GM19397 (cell line): ENCODE measurements at regions not wholly inside any gene's neighbourhood (a gene's known extent, or its start where the extent isn't known, plus 50 kb on each side); places are given as distances from the start of the nearest gene placed in this dataset.

Experiments
- ATAC-seq: cut with Tn5 transposase; IDR thresholded peaks from one replicate; pipeline ENCODE4 v1.9.1; 2021; ENCODE audit warnings: mild to moderate bottlenecking, moderate library complexity; ENCODE audit not compliant: unreplicated experiment

DNA sequence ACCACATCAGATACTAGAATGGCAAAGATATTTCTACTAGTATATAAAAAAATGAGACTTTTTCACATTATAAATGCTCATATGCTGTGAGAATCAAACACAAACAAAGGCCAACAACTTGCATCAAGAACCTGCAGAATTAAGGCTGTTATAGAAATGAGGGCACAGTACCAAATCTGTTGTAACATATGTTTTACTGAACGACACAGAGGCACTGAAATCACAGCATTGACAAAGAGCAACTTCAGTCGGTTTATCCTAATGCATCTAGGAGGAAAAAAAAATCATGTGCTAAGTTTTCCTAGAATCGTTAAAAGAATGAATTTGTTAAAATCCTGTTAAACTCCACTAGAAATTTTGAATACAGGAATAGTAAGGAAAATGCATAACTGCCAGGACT, 617.4 kb upstream of the NETO1 start:
- ATAC-seq = no peak

DNA sequence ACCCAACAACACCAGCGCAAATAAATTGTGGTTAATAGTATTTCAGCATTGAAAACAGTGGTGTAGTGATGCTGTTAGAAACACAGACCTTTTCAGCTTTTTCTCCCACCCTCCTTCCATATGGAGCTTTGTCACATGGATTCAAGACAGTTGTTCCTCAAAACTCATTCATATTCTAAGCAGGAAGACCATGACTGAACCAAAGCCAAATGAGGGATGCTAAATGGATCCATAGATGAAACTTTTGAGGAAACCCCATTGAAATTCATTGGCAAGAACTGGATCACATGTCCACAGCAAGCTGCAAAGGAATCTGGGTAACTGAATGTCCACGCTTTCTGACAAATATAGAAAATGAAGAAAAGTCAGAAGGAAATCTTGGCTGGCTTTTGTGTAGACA, 615.1 kb upstream of the NETO1 start:
- no peak for ATAC-seq

DNA sequence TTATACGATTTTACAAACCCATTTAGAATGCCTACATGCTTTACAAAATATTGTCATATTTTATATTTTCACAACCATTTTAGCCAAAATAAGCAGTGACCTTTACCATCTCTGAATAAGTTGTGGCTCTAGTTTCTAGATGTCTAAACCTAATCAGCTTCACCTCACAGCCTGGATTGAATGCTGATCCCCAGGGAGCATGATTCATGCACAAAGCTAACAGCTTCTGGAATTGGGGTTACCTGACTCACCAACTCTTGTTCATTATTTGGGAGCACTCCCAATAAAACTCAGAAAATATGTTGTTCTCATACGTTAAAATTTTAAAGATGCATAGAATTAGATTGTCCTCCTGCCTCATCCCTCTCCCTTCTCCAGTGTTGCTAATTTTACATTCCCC, 611.7 kb upstream of the NETO1 start:
- ATAC-seq = no peak

DNA sequence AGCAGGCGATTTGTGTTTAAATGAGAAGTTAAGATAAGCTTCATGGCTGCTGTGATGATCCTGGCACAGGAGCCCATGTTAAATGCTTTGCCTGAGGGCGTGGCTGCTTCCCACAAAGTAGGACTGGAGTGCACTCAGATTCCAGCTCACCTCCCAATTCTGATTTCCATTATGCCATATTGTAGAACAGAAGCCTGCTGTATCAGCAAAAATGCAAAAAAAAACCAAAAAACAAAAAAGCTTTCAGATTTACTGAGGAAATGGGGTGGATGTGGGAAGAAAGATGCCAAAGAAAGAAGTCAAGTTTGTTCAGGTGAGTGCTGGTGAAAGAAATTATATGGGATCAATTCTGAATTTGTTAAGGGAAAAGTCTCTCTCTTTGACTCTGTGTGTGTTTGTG, 610.4 kb upstream of the NETO1 start:
- no peak for ATAC-seq

DNA sequence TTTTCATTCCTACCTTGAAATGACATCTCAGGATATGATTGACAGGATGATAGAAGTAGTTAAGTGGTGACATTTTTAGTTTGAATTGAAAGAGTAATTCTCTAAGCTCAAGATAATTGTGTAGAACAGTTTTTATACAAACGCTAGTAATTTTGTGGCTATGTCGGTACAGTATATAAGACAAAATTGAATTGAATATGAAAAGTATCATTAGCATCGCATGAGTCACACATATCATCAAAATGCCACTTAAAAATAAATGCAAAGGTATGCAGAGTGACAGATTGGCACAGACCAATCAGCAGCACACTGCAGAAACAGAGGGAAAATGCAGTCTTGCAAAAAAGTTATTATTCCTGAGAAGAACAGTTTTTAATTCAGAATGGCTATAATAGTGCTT, 608.2 kb upstream of the NETO1 start:
- no peak for ATAC-seq

DNA sequence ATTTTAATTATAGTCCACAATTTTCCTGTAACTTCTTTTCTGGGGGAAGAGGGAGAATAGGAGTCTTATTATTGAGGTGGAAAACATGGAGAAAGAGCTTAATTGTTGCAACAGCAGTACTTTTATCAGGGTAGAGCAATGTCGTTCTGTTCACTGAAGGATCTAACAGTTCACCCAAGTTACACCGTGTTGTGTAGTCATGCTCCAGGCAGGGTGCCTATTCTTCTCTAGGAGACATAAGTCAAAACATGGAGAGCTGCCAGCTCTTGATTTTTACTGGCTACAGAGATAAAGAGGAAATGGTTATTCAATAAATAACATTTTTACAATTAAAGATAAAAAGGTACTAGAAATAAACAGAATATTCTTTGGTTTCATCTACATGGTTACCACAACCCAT, 594.3 kb upstream of the NETO1 start:
- ATAC-seq = no peak

DNA sequence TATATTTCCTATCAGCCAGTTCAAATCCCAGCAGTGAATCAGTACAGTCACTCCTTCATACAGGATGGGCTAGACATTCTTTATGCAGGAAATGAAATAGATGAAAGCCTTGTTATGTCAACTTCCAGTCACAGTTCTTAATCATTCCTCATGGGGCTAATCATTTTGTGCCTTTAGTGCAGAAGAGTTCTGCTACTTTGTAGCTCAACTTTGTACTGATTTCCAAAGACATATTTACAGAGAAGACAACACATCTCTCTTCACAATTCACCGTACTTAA, 593.9 kb upstream of the NETO1 start:
- ATAC-seq = no peak

DNA sequence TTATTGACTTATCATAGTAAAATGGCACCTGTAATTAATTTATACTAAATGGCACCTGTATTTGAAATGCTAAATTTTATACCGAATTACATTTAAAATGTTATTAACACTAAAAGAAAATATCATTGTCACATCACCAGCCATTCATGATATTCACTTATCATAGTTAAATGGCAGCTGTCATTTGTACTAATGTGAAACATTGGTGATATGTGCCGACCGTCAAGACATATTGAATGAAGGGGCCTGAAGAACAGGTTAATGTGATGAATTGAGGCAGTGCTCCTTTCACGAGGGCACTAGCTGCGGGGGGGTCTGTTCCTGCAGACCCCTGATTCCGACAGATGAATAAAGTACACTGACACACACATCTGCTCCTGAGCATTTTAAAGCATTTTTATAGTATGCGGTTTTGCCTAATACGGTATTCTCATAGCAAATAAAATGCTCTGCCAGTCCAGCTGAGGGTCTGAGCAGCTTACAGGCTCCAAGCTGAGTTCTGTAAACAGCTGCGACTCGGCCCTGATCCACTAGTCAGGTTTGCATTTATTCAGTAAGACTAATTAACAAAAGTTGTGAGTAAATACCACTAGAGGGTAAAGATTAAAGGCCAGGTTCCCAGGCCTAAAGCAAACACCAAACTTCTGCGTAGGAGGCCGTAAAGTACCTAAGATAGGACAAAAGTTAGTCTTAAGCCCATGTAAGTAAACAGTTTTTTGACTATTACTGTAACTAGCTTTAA, 593.4 kb upstream of the NETO1 start:
- no peak for ATAC-seq

DNA sequence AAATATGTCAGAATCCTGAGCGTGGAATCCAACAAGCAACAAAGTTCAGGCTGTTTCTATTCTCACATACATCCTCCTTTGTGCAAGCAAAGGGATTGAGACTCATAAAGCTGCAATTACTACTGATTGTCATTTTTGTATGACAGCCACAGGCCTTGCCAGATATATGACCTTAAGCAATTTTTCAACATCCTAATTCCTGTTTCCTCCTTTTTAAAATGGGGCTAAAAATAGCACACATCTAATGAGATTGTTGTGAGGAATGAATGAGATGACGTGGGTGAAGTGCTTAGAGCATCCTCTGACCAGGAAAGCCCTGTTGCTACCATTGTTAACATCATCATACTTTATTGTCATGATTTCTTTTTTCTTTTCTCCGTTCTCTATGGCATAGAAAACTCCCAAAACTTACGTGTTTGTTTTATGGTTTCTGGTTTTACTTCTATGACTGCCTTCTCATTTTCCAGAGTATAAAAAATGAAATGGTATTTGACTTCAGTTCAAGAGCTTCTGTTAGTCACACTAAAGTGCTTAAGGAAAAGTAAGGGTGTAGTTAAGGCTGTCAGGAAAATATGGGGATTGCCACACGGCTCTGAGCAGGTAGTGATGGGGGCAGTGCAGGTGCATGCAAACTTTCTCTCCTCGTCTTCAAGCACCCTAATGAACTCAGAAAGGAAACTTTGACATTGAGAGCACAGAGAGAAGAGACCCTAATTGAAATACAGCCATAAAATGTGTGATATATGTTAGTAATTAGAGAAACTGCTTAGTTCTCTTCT, 590.6 kb upstream of the NETO1 start:
- ATAC-seq = no peak

DNA sequence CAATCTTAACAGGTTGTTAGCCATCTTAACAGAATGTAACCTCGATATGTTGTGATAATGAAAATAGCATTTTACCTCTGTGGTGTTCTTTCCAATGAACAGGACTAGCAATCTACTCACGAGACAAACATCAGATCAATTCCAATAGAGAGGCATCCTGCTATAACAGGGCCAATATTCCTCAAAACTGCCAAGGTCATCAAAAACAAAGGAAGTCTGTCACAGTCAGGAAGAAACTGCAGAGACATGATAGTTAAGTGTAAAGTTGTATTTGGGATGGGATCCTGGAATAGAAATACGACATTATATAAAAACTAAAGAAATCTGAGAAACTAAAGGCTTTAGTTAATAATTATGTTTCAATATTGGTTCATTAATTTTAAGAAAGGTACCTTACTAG, 588.9 kb upstream of the NETO1 start:
- no peak for ATAC-seq

DNA sequence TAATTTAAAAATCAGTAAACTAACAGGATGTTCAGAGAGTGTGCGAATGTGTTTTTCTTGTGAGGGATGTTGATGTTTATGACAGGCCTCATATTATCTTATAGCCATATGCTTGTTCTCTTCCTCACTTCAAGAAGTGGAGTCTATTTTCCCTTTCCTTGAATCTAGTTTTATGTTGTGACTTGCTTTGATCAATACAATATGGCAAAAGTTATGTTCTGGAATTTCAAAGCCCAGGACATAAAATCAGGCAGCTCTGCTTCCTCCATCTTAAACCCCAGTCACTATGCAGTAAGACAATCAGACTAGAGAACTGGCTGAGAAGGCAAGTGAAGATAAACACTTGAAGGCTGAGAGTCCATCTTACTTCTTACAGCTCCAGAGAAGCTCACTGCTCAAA, 585.1 kb upstream of the NETO1 start:
- no peak for ATAC-seq

DNA sequence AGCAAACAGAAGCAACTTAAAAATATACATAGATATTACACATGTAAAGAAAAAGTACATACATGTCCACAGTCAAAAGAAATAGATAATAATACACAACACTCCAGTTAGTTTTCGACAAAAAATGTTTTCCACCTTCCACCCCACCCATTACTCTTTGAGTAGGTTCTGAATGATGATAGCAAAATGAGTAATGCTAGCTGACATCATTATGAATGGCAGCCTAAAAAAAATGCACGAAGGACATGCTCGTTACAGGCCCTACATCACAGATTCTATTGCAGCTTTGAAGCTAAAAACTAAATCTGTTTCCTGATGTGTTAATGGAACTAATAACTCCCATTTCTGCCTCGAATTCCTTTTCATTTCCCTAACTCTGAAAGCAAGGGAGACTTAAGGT, 578.7 kb upstream of the NETO1 start:
- ATAC-seq = no peak

DNA sequence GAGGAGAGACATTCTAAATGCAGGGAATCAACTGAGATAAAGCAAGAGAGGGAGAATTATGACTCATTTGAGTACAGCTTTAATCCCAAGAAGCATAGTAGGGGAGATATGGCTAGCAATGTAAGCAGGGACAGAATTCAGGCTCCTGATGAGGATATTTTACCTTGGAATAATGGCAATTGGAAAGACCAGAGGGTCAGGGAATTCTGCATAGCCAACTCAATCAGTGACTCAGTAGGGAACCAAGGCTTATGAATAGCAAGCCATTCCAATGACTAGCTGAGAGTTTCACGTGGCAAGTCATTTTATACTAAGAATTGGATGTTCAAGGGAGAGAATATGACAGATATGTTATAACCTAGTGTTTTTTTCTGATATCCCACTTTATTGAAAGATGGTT, 563.8 kb upstream of the NETO1 start:
- no peak for ATAC-seq

DNA sequence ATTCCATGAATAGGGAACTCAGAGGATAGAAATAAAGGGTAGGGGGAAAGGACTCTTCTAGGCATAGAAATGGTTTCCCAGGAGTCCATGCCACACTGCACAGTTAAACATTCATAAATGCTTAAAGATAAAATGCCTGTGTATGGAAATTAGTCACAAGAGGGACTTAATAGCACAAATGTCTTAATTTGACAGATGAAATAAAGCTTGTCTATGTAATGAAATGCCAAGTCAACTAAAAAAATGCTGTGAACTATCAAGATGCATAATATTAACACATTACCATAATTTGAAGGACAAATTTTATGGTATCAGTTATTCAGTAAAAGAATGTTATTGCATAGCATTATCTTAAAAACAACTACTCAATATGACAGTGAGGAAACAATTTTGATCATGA, 553.2 kb upstream of the NETO1 start:
- ATAC-seq = no peak

DNA sequence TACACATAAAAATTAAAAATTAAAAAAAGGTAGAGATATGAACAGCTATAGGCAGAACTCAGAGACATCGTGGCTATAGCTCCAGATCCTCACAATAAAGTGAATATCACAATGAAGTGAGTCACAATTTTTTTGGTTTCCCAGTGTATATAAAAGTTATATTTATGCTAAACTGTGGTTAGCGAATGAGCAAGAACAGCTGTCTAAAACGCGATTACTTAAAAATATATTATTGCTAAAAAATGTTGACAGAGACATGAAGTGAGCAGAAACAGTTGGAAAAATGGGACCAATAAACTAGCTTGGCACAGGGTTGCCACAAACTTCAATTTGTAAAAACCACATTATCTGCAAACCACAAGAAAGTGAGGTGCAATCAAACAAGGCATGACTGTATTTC, 551.7 kb upstream of the NETO1 start:
- ATAC-seq = no peak

DNA sequence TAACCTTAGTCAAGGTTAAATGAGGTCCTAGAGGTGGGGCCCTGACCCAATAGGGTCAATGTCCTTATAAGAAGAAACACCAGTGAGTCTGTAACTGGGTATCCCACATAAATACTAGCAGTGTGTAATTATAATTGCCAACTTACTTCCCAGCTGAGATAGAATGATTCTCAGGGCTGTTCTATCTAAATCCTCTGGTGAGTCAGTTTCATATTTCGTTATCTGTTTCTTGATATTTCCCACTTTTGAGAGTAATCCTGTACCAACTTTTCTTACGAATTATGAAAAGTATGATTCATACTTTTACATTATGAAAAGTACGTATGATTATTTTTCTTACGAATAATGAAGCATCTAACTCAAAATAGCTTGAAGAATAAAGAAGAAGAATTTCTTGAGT, 546.8 kb upstream of the NETO1 start:
- ATAC-seq = no peak

DNA sequence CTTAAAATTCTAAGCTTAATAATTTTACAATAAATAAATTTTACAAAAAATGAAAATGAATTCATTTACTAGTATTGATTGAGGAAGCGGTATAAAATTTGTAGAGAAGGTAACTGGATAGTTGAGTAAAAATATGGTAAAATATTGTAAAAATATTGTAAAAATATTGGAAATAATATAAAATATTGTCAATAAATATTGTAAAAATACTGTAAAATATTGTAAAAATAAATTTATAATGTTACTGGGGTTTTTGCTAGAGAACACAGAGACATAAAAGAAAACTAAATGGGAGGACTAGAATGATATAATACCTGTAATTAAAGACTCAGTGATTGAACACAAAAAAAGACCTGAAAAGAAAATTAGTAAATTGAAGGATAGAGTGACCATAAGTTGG, 546.3 kb upstream of the NETO1 start:
- no peak for ATAC-seq

DNA sequence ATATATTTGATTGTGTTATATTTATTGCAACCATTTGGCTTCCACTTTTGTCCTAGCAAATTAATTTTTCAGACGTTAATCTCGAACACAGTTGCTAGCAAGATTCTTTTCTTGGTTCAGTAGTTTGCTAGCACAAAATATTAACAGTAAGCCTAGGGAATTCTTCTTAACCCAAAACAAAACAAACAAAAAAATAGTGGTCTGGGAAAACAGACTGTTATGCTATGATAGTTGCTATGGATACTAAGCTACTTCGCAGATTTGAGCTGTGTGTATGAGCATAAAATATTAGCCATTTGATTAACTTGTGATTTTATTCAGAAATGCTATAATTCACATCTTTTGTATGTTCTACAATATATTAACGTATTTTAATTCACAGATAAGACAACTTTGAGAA, 541.5 kb upstream of the NETO1 start:
- ATAC-seq = no peak

DNA sequence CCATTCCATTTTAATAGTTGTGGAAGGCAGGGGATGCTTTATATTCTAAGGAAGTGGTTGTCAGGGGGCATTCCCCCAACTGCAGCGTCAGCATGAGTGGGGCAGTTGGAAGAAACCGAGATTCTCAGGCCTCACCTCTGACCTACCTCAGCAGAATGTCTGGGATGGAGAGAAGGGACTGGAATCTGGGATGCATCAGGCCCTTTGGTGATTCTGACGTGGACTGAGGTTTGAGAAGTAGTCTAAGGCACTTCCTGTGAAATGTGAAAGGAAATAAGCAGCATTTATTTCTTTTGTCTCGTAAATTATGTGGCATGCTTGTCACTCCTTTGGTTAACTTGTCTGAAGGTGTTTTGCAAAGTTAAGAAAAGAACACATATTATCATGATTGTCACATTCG, 540.7 kb upstream of the NETO1 start:
- no peak for ATAC-seq

DNA sequence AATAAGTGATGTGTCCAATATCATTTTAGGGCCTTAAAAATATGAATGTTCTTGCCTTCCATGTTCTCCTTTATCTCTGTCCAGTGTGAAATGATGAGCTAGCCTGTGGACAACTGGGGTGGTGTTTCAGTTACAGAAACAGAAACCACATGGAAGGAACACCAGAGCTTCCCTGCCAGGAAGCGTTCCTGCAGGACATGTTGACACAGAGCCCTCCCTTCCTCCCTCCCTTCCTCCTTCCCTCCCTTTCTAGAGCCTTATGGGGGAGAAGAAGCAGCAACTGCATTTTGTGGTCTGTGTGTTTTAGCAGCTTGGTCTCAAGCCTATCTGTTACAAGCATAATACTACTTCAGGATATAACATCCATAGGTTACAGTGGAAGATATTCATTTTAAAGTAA, 539.7 kb upstream of the NETO1 start:
- no peak for ATAC-seq

DNA sequence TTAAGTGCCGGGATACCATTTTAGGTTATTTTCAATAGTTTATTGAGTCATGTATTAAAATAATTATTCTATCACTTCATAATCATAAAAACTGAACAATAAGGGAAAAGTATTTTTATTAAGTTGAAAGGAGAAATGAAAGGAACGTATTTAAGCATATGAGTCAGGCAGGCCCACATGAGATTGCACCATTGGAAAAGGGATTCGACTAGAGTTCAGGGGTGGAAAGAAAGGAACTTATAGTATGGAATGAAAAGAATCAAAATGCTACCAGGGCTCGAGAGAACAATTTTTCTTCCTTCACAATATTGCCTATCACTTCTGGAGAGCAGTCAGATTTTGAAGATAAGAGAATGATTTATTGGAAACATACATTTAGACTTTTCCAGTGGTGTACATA, 516.5 kb upstream of the NETO1 start:
- no peak for ATAC-seq

DNA sequence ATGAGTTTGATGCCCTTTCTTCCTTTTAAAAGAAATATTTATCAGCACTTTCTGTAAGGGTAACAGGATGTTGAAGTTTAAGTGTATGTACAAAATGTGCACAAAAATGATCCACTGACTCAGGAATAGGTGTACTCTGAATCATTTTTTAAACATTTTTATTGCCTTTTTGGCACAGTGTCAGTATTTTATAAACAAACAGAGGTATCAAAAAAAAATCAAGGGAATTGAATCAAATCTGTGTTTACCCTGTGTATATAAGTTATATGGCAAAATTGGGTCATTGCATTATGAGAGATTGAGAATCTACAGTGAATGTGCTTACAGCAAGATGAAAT, 513.9 kb upstream of the NETO1 start:
- no peak for ATAC-seq

DNA sequence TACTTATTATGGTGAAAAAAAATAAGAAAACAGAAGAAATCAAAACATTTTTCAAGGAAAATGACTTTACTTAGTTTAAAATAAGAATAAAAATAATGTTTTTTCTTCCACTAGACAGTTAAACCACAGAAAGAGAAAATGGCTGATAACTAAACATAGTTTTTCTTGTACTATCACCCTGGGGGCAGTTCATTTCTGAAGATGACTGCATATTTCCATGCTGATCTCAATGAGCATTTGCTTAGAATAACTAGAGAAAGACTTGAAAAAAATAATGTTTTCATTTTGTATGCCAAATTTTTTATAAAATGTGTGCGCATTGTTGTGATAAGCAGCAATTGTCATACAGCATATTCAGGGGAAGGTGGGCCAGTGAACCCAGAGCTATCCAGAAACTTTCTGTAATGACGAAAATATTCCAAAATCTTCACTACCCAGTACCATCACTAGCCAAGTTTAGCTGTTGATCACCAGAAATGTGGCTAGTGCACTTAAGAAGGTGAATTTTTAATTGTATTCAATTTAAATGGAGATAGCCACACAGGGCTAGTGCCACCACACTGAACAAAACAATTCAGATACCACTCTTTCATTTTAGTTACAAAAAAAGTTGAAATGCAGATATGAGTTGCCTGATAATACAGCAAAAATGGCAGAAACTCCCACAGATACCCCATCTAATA, 513.4 kb upstream of the NETO1 start:
- ATAC-seq = no peak
